ENCODE measurements at regions not wholly inside any gene's neighbourhood (a gene's known extent, or its start where the extent isn't known, plus 50 kb on each side); places are given as distances from the start of the nearest gene placed in this dataset.

DNA sequence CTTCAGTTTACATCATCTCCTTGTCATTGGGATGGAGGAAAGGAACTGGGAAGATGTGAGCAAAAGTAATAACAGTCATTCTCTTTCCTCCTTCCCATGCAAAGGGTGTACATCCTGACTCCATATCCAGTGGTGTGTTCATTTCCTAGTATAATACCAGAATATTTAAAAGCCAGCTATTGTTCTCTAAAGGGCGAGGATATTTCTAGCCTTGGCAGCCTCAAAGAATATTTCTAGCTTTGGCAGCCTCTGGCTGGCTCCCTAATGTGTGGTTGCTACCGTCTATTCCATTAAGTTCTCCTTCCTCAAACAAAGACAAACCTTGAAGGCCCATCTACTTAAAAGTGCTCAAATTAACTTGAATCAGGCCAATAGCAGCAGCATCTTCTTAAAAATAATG lies 114.0 kb downstream of the FAM76B start:
- Mint-ChIP-seq H3K36me3 (ENCODE audit: low read depth) (no peaks in the 10 kb centered on the region), H3K9me3 (no peaks in the 10 kb centered on the region), H3K27me3 (ENCODE audit: low read depth) (no peaks in the 10 kb centered on the region), H3K4me1 (peaks cover 8% of the 10 kb centered on the region), H3K27ac (ENCODE audit: unreplicated experiment) (no peak overlapping the region), H3K4me3 (no peak overlapping the region)
- DNase-seq (ENCODE audit: low read depth, low spot score) = no peak
- TF ChIP-seq, protein P1, sequence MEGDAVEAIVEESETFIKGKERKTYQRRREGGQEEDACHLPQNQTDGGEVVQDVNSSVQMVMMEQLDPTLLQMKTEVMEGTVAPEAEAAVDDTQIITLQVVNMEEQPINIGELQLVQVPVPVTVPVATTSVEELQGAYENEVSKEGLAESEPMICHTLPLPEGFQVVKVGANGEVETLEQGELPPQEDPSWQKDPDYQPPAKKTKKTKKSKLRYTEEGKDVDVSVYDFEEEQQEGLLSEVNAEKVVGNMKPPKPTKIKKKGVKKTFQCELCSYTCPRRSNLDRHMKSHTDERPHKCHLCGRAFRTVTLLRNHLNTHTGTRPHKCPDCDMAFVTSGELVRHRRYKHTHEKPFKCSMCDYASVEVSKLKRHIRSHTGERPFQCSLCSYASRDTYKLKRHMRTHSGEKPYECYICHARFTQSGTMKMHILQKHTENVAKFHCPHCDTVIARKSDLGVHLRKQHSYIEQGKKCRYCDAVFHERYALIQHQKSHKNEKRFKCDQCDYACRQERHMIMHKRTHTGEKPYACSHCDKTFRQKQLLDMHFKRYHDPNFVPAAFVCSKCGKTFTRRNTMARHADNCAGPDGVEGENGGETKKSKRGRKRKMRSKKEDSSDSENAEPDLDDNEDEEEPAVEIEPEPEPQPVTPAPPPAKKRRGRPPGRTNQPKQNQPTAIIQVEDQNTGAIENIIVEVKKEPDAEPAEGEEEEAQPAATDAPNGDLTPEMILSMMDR (conservative IDR thresholded peaks at IDR 0.05) = no peak

DNA sequence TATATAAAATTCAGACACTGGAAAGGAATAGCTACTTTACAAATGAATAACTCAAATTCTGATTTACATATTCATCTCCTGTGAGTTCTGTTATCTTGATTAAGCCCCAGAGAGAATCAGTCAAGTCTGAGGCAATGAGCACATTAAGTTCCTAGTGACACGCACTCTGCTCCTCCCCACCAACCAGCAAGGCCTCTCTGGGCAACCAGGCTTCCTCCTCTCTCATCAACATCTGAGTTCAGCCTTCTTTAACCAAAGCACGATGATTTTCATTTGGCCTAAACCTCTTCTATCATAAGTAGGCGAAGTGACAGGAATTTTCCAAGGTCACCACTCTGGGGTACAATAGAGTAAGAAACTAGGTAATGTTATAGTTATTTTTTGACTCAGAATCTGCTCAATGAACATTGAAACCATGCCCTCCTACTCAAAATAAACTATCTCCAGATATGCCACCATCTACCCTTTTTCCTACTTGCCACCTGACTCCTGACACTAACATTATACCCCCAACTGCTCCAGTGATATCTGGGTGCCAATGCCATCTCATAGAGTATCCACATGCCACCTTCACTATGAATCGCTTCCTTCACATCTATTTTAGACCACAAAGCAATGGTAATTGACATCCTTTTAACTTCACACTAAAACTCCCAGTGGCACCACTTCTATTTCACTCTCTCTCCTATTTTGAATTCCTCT lies 114.8 kb downstream of the FAM76B start:
- TF ChIP-seq, protein P1 (conservative IDR thresholded peaks at IDR 0.05) = no peak
- Mint-ChIP-seq H3K36me3 (ENCODE audit: low read depth) (no peaks in the 10 kb centered on the region), H3K27ac (ENCODE audit: unreplicated experiment) (no peak overlapping the region), H3K9me3 (peaks cover 2% of the 10 kb centered on the region), H3K4me3 (no peak overlapping the region), H3K4me1 (peaks cover 1% of the 10 kb centered on the region), H3K27me3 (ENCODE audit: low read depth) (no peaks in the 10 kb centered on the region)
- DNase-seq (ENCODE audit: low read depth, low spot score) = no peak

DNA sequence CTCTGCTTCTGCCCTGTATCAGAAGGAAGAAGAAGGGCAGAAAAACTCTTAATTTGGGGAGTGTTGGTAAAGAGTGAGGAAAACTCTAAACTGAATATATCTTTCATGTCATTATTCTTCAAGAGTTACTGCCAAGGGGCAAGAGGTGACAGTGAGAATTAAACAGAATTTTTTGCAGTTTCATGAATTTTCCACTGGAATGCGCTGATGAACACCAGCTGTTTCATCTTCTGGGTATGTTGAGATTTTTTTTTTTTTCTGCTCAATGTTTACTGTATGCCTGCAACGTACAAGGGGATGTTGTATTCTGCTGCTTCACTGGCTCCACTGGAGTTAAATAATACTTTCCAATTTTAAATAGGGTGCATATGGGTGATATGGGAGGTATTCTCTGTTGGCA lies 117.8 kb downstream of the FAM76B start:
- no peaks in the 10 kb centered on the region for H3K4me1 Mint-ChIP-seq
- no peak overlapping the region for H3K27ac Mint-ChIP-seq (ENCODE audit: unreplicated experiment)
- no peaks in the 10 kb centered on the region for H3K27me3 Mint-ChIP-seq (ENCODE audit: low read depth)
- H3K9me3 Mint-ChIP-seq = peaks cover 2% of the 10 kb centered on the region
- DNase-seq (ENCODE audit: low read depth, low spot score) = no peak
- no peaks in the 10 kb centered on the region for H3K36me3 Mint-ChIP-seq (ENCODE audit: low read depth)
- TF ChIP-seq, protein P1 (conservative IDR thresholded peaks at IDR 0.05) = no peak
- H3K4me3 Mint-ChIP-seq = no peak overlapping the region

DNA sequence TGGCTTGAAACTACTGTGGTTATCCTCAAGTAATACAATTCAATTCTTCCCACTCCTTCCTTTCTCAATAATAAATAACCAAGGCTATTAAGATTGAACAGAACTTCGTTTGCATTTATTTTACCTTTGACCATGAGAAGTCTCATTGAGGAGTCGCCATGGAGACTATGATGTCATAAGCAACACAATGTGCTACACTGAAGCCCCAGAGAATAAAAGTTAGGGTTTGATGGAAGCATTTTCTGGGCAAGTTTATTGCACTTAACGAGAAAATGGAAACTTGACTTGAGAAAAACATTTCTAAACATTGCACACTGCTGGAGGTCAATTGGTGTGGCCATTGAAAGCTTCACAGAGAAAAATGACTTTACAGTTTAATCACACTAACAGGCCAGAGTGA lies 121.5 kb downstream of the FAM76B start:
- peaks cover 13% of the 10 kb centered on the region for H3K9me3 Mint-ChIP-seq
- no peak for DNase-seq (ENCODE audit: low read depth, low spot score)
- TF ChIP-seq, protein P1 (conservative IDR thresholded peaks at IDR 0.05) = no peak
- H3K4me3 Mint-ChIP-seq = no peak overlapping the region
- H3K27ac Mint-ChIP-seq (ENCODE audit: unreplicated experiment) = no peak overlapping the region
- no peaks in the 10 kb centered on the region for H3K36me3 Mint-ChIP-seq (ENCODE audit: low read depth)
- no peaks in the 10 kb centered on the region for H3K4me1 Mint-ChIP-seq
- no peaks in the 10 kb centered on the region for H3K27me3 Mint-ChIP-seq (ENCODE audit: low read depth)

DNA sequence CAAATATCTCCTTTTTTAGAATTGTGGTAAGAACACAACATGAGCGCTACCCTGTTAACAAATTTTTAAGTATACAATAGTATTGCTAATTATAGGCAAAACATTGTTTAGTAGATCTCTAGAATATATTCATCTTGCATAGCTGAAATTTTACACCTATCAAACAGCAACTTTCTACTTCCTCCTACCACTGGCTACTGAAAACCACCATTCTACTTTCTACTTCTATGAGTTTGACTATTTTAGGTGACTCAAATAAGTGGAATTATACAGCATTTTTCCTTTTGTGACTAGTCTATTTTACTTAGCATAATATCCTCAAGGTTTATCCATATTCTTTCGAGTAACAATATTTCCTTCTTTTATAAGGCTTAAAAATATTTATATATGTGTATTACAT lies 128.4 kb downstream of the FAM76B start:
- H3K4me3 Mint-ChIP-seq = no peak overlapping the region
- no peaks in the 10 kb centered on the region for H3K36me3 Mint-ChIP-seq (ENCODE audit: low read depth)
- TF ChIP-seq, protein P1 (conservative IDR thresholded peaks at IDR 0.05) = no peak
- DNase-seq (ENCODE audit: low read depth, low spot score) = no peak
- H3K27ac Mint-ChIP-seq (ENCODE audit: unreplicated experiment) = no peak overlapping the region
- H3K4me1 Mint-ChIP-seq = peaks cover 6% of the 10 kb centered on the region
- H3K9me3 Mint-ChIP-seq = peaks cover 13% of the 10 kb centered on the region
- H3K27me3 Mint-ChIP-seq (ENCODE audit: low read depth) = no peaks in the 10 kb centered on the region
